ENCODE measurements at regions not wholly inside any gene's neighbourhood (a gene's known extent, or its start where the extent isn't known, plus 50 kb on each side); places are given as distances from the start of the nearest gene placed in this dataset.

- no peak for DNase-seq
Observed at GRCh38 chr3:74501007-74501406, 113.5 kb downstream of the CNTN3 start.

GRCh38 chr3:74500257-74500656, 114.2 kb downstream of the CNTN3 start:
- DNase-seq = no peak

DNA sequence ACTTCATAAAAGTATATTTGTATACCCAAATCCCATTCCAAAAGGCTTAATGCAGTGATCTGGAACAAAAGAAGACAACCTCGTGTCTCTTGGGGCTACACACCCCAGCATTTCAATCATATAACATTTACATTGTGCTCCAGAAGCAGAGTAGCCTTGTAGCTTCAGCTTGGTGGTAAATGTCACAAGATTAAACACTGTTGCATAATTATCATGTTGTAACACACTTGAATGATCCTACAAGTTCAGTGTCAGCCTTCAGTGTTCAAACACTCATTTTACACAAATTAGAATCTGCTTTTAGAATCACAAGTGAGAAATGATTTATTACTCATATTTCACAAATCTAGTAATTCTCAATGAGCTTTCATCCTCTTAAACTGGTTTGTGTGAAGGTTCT, 122.6 kb downstream of the CNTN3 start:
- no peak for DNase-seq

GRCh38 chr3:74489050-74489792, 125.2 kb downstream of the CNTN3 start:
- no peak for DNase-seq

DNA sequence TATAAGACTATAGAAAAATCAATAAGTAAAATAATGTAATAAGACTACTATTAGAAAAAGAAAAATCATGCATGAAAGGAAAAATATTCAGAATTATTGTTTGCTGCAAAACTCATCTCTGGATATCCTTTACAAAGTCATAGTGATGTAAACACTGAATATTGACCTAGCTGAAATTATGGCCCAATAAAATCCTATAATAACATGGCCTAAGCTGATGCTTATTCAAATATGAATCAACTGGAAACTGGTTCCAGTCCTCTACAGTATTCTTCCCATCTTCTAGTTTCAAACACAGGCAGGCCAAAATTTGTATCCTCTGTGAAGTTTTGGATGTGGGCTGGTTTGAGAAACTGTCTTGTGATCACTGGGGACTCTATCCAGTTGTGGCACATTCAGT, 134.5 kb downstream of the CNTN3 start:
- no peak for DNase-seq

DNA sequence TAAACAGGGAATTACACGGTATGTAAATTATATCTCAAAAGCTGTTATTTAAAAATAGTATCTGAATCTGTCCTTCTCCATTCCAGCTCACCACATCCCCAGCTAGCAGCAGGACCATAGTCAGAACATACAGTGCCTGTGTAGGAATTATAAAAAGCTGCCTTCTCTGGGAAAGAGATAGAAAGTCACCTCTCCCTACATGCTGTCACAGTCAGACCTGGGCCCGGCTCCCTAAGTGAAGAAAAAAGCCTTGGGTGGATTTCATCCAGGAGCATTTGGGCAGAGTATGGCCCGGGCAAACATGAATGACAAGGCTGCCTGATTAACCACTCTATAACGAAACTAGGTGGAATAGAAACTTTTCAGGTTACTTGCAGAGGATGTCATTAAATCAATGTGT, 144.1 kb downstream of the CNTN3 start:
- DNase-seq = no peak

- DNase-seq = no peak
Observed at GRCh38 chr3:74469713-74470112, 144.7 kb downstream of the CNTN3 start.

GRCh38 chr3:74469151-74469550, 145.3 kb downstream of the CNTN3 start:
- no peak for DNase-seq

GRCh38 chr3:74465715-74466410, 148.6 kb downstream of the CNTN3 start:
- no peak for DNase-seq

DNA sequence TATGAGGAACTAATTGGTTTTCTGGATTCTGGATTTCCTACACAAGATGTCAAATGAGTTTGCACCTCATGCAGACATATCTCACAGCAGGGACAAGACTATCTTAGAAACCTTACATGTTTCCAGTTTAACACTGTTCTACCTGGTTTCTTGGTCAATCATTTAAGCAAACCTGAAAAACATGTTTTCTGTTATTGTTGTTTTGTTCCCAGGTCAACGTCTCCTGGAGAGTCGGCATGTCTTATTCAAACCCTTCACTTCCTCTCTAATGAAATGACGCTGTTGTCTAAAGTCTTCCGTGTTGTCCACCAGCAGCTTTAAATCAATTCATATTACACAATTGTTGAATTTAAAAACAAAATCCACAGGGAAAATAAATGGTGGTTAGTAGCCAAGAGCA, 150.9 kb downstream of the CNTN3 start:
- DNase-seq = no peak

GRCh38 chr3:74456166-74456565, 158.3 kb downstream of the CNTN3 start:
- DNase-seq = no peak

GRCh38 chr3:74447221-74447620, 167.2 kb downstream of the CNTN3 start:
- DNase-seq = no peak

DNA sequence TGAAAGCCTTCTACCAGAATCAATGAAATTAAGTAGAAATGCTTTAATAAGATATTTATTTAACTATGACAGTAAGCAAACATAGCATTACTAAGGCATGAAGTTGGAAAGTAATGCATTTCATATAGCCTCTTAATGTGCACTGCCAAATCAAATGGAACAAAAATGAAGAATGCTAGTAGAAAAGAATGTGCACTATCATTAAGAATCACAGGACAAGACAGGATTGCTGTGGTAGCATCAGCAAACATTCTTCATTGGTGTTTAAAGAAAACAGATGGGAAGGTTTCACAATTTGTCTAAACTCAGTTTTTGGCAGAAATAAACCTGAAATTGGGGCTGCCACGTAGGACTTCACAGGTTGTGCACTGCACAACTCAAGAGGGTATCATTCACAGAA, 168.9 kb downstream of the CNTN3 start:
- DNase-seq = no peak

DNA sequence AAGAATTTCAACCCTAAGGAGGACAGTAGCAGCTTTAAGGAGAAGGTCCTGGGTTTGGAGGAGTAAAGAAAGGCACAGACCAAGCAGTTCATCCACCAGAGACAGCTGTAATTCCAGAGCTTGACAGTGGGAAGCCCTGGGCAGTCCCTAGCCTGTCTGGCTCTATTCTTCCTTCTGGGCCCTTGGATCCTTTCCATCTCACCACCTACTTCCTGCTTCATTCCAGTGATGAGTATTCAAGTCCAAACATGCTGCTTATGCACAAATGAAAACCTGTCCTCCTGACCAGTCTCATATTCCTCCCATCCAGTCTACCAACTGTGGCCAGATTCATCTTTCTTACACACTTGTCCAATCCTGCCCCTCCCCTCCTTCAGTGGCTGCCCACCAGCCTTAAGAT, 171.4 kb downstream of the CNTN3 start:
- DNase-seq = no peak

- no peak for DNase-seq
Observed at GRCh38 chr3:74442683-74443082, 171.8 kb downstream of the CNTN3 start.

GRCh38 chr3:74442068-74442467, 172.4 kb downstream of the CNTN3 start:
- no peak for DNase-seq

DNA sequence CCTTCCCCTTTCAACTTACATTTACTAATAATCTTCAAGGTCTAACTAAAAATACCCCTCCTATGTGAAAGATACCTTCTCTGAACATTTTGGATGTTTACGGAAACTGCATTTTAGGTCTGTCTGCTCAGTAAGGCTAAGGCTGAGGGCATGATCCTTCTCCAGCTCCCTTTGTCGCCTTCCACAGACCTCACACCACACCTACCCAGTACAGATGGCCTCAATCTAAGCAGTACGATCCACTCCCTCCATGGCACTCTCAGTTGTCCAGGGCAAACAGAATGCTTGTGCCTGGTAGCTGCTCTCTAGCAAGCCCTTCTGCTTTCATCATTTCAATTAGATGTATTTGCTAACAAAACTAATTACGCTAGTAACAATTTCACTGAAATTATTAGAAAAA, 178.3 kb downstream of the CNTN3 start:
- DNase-seq = no peak

GRCh38 chr3:74435631-74436030, 178.8 kb downstream of the CNTN3 start:
- DNase-seq = no peak

DNA sequence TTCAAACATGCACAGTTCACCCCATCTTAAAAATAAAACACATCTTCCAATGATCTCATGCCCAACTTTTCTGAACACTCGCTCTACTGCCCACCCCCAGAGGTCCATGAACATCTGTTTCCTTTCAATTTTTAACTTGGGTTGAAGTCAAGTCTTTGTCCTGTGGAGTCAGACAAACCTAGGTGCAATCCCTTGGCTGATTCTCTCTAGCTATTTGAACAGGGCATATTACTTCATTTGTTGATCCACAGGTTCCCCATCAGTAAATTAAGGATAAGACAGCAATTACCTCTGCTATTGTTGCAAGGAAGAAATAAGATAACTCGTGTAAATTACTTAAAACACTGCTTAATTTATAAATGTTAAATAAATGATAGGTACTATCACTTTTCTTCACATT, 180.1 kb downstream of the CNTN3 start:
- DNase-seq = no peak

GRCh38 chr3:74426571-74426970, 187.9 kb downstream of the CNTN3 start:
- no peak for DNase-seq

- DNase-seq = no peak
Observed at GRCh38 chr3:74423867-74424266, 190.6 kb downstream of the CNTN3 start.

GRCh38 chr3:74420538-74421124, 193.8 kb downstream of the CNTN3 start:
- DNase-seq = no peak

GRCh38 chr3:74415731-74416130, 198.7 kb downstream of the CNTN3 start:
- DNase-seq = no peak

DNA sequence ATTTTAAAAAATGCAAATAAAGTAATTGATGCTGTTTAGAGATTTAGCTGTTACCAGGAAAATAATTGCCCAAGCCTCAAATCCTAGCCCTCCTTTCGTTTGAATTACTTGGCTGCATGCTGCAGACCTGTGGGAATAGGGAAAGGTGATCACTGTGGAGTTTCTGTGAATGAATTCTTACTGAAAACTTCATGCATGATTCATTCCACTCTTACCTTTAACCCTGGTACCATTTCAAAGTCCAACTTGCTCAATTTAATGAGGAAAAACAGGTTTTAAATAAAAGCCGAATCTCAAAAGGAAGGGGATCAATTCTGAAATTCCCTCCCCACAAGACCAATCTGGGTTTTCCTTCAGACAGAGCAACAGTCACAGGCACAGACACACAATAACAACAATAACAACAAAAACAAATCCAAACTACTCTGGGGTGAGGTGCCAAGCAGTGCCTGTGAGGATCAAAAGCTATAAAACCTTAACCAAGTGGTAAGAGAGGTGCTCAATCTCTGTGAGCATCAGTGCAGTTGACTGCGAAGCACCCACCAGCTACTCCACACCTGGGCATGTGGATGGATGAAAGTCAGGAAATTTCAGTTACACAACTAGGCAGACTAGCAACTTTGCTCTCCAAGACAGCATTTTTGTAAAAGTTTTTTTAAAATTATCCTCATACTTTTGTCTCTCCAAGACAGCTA, 200.8 kb downstream of the CNTN3 start:
- no peak for DNase-seq
